GM21717 (cell line): ENCODE measurements at regions not wholly inside any gene's neighbourhood (a gene's known extent, or its start where the extent isn't known, plus 50 kb on each side); places are given as distances from the start of the nearest gene placed in this dataset.

Experiments used
- ATAC-seq: cut with Tn5 transposase; IDR thresholded peaks from one replicate; pipeline ENCODE4 v1.9.1; 2021; ENCODE audit warnings: mild to moderate bottlenecking, moderate library complexity; ENCODE audit not compliant: unreplicated experiment

- no peak for ATAC-seq
Observed at GRCh38 chr4:15262396-15262795, 165.4 kb upstream of the C1QTNF7 start.

DNA sequence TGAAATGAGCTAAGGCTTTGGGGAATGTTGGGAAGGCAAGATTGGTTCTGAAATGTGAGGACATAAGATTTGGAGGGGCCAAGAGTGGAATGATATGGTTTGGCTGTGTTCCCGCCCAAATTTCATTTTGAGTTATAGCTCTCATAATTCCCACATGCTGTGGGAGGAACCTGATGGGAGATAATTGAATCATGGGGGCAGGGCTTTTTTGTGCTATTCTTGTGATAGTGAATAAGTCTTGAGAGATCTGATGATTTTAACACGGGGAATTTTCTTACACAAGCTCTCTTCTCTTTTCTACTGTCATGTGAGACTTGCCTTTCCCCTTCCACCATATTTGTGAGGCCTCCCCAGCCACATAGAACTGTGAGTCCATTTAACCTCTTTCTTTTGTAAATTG is 157.6 kb upstream of the C1QTNF7 start:
- no peak for ATAC-seq

- no peak for ATAC-seq
Observed at GRCh38 chr4:15286041-15286440, 141.8 kb upstream of the C1QTNF7 start.

DNA sequence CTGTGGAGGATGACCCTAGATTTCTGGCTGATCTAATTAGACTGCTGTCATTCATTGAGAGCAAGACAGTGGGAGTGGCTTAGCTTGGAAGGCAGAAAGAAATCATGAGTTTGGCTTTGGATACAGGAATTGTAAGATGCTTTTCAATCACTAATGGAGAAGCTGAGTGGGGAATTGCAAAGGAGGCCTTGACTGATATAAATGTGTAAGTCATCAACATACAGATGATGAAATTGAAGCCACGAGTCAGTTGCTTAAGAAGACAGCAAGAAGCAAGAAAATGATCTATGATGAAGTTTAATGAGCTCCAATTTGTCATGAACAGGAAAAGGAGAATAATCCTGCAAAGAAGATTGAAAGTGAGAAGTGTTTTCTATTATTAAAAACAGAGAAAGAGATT is 136.7 kb upstream of the C1QTNF7 start:
- ATAC-seq = no peak

DNA sequence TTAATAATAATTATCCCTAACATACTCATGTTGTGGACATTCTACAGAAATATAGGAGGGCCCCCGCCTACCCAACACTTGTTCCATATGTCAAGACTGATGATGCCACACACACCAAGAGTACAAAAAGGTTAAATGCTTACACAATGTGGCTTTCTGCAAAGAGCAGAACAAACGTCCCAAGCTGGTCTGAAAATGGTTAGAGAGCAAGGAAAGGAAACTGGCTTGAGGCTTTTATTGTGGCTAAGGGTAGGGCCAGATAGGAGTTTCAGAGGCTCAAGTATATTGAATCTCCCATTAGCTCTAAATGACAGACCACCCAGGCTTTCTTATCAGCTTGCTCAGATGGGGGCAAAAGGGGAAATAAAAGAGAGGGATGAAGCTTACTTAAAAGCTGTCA is 134.1 kb upstream of the C1QTNF7 start:
- no peak for ATAC-seq

DNA sequence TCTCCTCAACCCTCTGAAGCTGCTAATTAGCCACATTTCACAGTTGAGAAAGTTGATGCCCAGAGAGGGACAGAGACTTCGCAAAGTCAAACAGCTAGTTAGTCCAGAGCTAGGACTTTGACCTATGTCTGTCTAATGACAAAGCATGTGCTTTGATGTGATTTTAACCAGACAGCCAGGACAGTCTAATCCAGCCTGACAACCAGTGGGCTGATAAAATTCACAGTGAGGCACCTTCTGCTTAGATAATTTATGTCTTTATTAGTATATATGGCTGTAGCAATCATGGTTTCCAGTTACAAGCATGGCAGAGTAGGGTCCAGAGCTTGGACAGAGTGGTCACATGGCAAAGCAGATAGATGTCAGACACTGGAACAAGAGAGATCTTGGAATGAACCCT is 133.6 kb upstream of the C1QTNF7 start:
- ATAC-seq = no peak

DNA sequence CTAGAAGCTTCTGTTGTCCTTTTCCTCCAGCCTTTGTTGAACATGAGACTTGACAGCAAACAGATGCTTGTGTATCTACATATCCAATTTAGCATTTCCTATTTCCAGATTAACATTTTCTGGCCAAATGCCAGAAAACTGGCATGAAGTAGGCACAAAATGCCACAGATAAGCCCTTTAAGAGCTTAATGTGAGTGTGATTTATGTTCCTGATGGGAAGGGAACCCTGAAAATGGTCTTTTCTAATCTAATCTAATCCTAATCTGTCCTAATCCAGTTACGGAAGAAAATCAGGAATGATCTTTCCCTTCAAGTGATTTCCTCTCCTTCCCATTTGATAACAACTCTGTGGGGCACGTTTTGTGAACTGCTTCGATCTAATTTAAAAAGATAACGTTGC is 133.0 kb upstream of the C1QTNF7 start:
- no peak for ATAC-seq

GRCh38 chr4:15295421-15296162 is 132.2 kb upstream of the C1QTNF7 start:
- ATAC-seq = no peak

DNA sequence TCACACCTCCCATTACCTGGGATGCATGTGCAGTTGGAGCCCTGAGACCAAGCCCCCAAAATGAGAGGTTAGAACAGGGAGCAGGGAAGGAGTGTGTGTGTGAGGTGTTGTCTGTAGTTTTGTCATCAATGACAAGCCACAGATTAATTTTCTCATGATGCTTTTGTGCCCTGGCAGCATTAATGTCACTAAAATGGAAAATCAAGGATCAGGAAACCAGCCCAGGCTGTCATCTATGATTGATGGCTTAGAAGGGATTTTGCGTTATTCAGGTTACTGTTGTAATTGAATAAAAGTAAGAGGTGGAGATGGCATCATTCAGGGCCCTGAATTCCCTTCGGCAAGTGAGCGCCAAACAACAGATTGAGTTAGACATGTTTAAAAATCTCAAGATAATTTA is 130.5 kb upstream of the C1QTNF7 start:
- ATAC-seq = no peak

- ATAC-seq = no peak
Observed at GRCh38 chr4:15299627-15300026, 128.2 kb upstream of the C1QTNF7 start.

DNA sequence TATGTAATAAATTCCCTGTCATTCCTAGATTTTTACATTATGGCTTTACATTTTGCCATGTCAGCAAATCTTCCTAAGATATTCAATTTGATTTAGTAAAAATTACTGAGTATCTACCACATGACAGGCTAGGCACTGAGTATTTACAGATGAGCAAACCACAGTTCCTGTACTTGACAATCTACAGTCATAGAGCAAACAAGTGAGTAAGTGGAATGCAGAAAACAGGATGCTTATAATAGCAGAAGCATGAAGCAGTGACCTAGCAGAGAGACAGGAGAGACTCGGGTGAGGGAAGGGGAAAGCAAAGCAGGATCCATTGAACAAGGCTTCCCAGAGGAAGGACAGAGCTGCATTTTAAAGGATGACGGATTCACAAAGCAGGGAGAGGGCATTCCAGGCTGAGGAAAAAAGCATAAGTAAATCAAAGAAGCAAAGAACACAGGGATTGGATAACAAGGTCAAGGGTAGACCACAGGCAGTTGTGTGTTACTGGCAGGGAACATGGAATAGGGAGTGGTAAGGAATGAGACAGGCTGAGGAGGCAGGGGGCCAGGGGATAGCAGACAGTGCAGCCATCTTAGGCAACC is 124.7 kb upstream of the C1QTNF7 start:
- no peak for ATAC-seq

DNA sequence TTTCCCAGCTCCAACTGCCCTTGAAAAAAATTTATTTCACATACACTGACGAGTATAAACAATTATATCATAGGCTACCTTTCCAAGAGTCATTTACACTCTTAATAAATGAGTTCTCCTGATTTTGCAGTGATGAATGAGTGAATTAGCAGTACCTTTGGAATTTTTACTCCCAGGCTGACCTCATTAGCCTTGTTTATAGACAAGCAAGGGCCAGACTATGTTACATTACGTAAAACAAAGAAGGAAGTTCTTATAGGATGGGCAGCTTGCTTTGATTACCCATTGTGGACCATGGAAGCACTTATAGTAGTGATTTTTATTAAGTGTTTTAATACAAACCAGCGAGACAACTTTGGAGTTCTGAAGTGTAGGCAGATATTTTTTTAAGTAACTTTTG is 112.9 kb upstream of the C1QTNF7 start:
- no peak for ATAC-seq

- no peak for ATAC-seq
Observed at GRCh38 chr4:15317246-15317645, 110.6 kb upstream of the C1QTNF7 start.

DNA sequence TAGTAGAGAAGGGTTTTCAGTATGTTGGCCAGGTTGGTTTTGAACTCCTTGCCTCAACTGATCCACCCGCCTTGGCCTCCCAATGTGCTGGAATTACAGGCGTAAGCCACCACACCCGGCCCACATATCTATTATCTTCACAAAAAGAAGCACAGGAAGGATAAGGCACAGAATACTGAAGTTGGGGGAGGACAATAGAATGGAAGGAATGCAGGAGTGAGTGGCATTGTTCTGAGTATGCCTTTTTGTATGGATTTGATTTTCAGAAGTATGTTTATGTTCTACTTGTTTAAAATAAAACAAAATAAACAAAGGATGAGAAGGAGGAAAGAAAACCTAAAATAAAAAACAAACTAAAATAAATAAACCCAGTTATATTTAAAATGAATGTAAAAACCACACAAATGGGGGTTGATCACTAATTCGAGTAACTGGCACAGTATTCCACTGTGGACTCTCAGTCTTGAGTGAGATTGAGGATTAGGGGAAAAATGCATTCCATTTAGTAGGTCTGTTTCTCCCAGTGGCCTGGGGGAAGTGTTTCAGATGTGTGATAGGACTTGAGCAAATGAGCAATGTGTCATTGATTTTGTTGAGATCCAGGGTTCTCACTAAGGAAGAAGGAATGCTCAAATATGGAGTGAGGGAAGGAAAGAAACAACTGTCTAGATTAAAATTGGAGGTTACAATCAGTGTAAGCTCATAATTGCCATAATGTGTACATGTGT is 109.0 kb upstream of the C1QTNF7 start:
- no peak for ATAC-seq

DNA sequence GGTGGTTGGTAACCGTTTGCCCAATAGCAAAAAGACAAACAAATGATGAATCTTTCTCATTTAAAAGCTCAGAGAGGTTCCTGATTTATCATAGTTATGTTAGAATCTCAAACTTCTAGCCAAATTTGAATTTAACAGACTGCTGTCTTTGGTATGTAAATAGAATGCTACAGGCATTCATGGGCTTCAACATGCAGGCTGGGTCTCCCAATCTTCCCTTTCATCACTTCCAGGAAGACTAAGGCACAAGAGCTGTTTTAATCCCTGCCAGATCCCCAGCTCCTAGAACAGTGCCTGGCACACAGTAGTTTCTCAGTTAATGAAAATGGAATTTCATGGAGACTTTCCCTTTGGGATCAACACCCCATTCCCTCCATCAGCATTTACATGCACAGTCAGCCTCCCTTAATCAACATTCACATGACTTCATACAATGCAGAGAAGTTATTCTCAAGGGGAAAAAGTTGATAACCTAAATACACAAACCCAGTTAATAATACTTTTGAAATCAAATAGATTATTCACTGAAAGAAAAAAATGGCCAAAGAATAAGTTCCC is 107.6 kb upstream of the C1QTNF7 start:
- no peak for ATAC-seq

- ATAC-seq = no peak
Observed at GRCh38 chr4:15322006-15322405, 105.8 kb upstream of the C1QTNF7 start.

DNA sequence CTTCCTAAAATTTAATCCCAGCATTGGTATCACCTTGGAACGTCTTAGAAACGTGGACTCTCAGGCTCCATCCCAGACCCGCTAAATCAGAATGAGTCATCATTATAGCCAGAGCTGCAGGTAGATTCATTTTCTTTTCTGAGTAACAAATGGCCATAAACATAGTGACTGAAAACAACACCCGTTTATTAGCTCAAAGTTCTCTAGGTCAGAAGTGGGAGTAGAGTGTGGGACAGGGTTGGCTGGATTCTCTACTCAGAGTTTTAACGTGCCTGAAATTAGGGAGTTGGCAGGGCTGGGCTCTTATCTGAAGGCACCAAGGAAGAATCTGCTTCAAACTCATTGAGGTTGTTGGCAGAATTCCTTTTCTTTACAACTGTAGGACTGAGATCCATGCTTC is 101.8 kb upstream of the C1QTNF7 start:
- ATAC-seq = no peak

DNA sequence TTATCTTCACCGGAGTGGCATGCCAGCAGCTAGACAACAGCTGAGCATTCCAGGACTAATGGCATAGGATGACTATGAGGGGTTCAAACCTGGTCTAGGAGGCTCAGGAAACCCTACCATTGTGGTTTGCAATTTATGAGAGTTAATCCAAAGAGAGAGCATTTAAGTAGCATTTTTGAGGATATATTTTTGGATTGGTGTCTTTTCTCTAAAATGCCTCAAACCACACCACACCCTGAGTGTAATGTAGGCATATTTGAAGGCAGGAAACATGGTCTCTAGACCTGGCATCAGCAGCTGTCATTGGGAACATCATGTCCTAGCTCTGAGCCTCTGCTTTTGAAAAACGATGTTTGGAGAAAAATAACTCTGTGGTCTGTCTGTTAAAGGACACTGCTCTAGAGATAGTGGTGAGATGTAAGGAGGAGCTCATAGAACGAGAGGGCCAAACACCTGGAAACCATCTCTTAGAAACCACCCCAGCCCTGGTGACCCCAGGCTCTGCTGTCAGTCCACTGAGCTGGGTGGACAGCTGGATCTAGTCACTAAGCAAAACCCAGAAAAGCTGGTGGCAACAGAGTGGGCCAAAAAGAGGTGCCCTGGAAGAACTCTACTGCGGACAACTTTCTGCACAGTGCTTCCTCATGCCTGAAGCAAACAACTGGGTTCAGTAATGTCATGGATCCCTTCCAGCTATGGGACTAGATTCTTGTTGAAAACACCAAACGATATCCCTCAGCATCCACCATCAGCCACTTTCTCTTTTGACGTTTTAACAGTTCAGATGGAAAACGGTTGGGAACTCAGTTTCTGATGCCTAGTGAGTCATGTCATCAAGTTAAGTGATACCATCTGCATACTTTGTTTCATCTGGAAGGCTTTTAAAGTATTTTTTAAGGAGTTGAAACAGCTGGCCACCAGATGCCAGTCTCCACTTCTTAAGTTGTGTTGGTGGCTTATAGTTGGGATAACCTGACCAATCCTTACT is 100.2 kb upstream of the C1QTNF7 start:
- ATAC-seq = no peak

- ATAC-seq = no peak
Observed at GRCh38 chr4:15331930-15332329, 95.9 kb upstream of the C1QTNF7 start.

DNA sequence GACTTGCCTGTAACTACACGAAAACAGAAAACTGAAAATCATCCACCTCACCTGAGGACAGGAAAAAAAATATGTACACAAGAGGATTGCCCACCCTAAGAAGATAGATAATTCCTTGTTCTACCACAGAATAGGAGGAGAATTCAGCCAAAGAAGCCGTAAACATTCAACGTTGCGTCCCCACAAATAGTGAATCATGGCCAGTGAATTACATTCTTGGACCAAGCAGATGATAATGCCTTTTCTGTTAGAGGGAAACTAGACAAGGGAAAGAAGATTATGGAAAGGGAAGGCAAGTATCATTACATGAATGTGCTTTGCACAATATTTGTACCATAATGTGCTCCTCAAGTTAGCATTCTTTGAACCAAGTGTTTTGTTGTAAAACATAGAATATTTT is 95.5 kb upstream of the C1QTNF7 start:
- ATAC-seq = no peak
